Stomach (tissue), 8 donors: ENCODE measurements at regions not wholly inside any gene's neighbourhood (a gene's known extent, or its start where the extent isn't known, plus 50 kb on each side); places are given as distances from the start of the nearest gene placed in this dataset.
"Not testable (repeated sequence)": the region's sequence is repeated elsewhere in the genome, so short reads cannot be mapped to it uniquely, and the experiment has no call there.

ENCODE experiments used
- DNase-seq, 2 donors: peaks; one replicate each; pipeline versions ENCODE4 v3.0.0 to v3.0.0-alpha.2; 2013 to 2019
- H3K27ac ChIP-seq, 5 donors: fragments of 200-600 bp in 4 of 5; sonication (generic) in 4 of 5; one replicate each; pipeline ENCODE4 v1.5.1; 2013 to 2019; ENCODE audit warnings: mild to moderate bottlenecking in 1 of 5, moderate library complexity in 1 of 5
- H3K27me3 ChIP-seq, 3 donors: fragments of 200-600 bp; sonication (generic); one replicate each; pipeline ENCODE4 v1.5.1; 2017 to 2019; ENCODE audit warnings: mixed run types in 1 of 3
- H3K36me3 ChIP-seq, 4 donors: fragments of 200-600 bp; sonication (generic); 1 replicate in 3 of 4; 2 replicates in 1 of 4; pipeline ENCODE4 v1.5.1; 2016 to 2019
- H3K4me1 ChIP-seq, 4 donors: fragments of 200-600 bp; sonication (generic); one replicate each; pipeline ENCODE4 v1.5.1; 2016 to 2019
- H3K4me3 ChIP-seq, 4 donors: fragments of 200-600 bp; sonication (generic) in 3 of 4; one replicate each; pipeline ENCODE4 v1.5.1; 2016 to 2019; ENCODE audit warnings: mild to moderate bottlenecking in 1 of 4
- H3K9me3 ChIP-seq, 4 donors: fragments of 200-600 bp; sonication (generic); one replicate each; pipeline ENCODE4 v1.5.1; 2016 to 2019
- CTCF ChIP-seq, 7 experiments: fragments of 450-650 bp in 4 of 7; fragments of 200-600 bp in 3 of 7; sonication (generic) in 3 of 7; IDR thresholded peaks; one replicate each; pipeline ENCODE4 v1.5.1; 2016 to 2019; ENCODE audit warnings: antibody characterized with exemption in 7 of 7, control low read depth in 2 of 7, mild to moderate bottlenecking in 1 of 7
- EP300 ChIP-seq: sonication (generic); formaldehyde crosslinking; IDR thresholded peaks from one replicate; pipeline ENCODE4 v1.6.1; 2017; ENCODE audit warnings: antibody characterized with exemption
- POLR2A ChIP-seq, 4 donors: fragments of 450-650 bp; IDR thresholded peaks; one replicate each; pipeline ENCODE4 v1.6.1; 2016; ENCODE audit warnings: antibody characterized with exemption in 4 of 4, control low read depth in 2 of 4, mild to moderate bottlenecking in 1 of 4, moderate library complexity in 1 of 4
- POLR2AphosphoS5 ChIP-seq, 3 donors: sonication (generic); formaldehyde crosslinking; IDR thresholded peaks; one replicate each; pipeline ENCODE4 v1.6.1; 2016; ENCODE audit warnings: antibody characterized with exemption in 3 of 3
- WGBS, 5 donors: extraction: QIAGEN DNeasy Blood & Tissue Kit in 3 of 5; methylation state at CpG; one replicate each; pipeline versions ENCODE4 v1.1.5 to v1.1.7; 2013 to 2018; 5-methylcytosine and 5-hydroxymethylcytosine counted together
- intact Hi-C: fragments of 100-400 bp; cut with DNase I; formaldehyde crosslinking; loops from one replicate; pipeline ENCODE4 v1.15.1; 2023; ENCODE audit warnings: low total_unique reads
- donor health status: healthy with polysubstance abuse.
- donor health status: Bipolar disorder and iron deficiency.
- donor health status: healthy.

- no peak overlapping the region for H3K4me3 ChIP-seq
- peaks cover 0 to 13% (median 4%) of the 10 kb centered on the region in 4 donors for H3K9me3 ChIP-seq
- intact Hi-C loops, result no loop called here
- TF ChIP-seq POLR2A (IDR thresholded peaks at IDR 0.05), result no peak
- no peaks in the 10 kb centered on the region for H3K36me3 ChIP-seq
- 73 to 90% (median 85%) methylated on average over 1 of the region's 1 CpG for WGBS, 5 donors
- H3K27ac ChIP-seq, result no peak overlapping the region
- no peak for DNase-seq
- no peaks in the 10 kb centered on the region for H3K4me1 ChIP-seq
- H3K27me3 ChIP-seq, result no peaks in the 10 kb centered on the region
Measured at GRCh38 chr5:91245871-91246270, 137.2 kb downstream of the ARRDC3 start.

GRCh38 chr5:91245074-91245452 lies 138.1 kb downstream of the ARRDC3 start:
- Histone ChIP-seq H3K4me1 (no peaks in the 10 kb centered on the region), H3K27ac (no peak overlapping the region), H3K9me3 (peaks cover 0 to 13% (median under 1%) of the 10 kb centered on the region in 4 donors), H3K4me3 (no peak overlapping the region), H3K36me3 (no peaks in the 10 kb centered on the region), H3K27me3 (no peaks in the 10 kb centered on the region)
- DNase-seq, result no peak
- TF ChIP-seq POLR2A (IDR thresholded peaks at IDR 0.05), result no peak
- intact Hi-C loops, result no loop called here
- WGBS, 5 donors, result 49 to 60% (median 53%) methylated on average over 3 of the region's 3 CpGs

- Histone ChIP-seq H3K36me3 (no peaks in the 10 kb centered on the region), H3K27me3 (no peaks in the 10 kb centered on the region), H3K4me1 (no peaks in the 10 kb centered on the region), H3K4me3 (no peak overlapping the region), H3K27ac (no peak overlapping the region), H3K9me3 (peaks cover 0 to 13% (median 0%) of the 10 kb centered on the region in 4 donors)
- WGBS, 5 donors, result 91 to 95% (median 92%) methylated on average over 6 of the region's 6 CpGs
- DNase-seq, result no peak
- intact Hi-C loops, result no loop called here
- TF ChIP-seq EP300, result no peak
- TF ChIP-seq POLR2AphosphoS5 (IDR thresholded peaks at IDR 0.05), result no peak
- TF ChIP-seq CTCF (IDR thresholded peaks at IDR 0.05), result no peak
Measured at GRCh38 chr5:91244380-91245073, 138.6 kb downstream of the ARRDC3 start.

- Histone ChIP-seq H3K4me3 (no peak overlapping the region), H3K36me3 (no peaks in the 10 kb centered on the region), H3K27ac (no peak overlapping the region), H3K4me1 (no peaks in the 10 kb centered on the region), H3K9me3 (peaks cover 0 to 13% (median 0%) of the 10 kb centered on the region in 4 donors), H3K27me3 (no peaks in the 10 kb centered on the region)
- no peak for TF ChIP-seq POLR2A (IDR thresholded peaks at IDR 0.05)
- no peak for TF ChIP-seq EP300
- no peak for TF ChIP-seq CTCF (IDR thresholded peaks at IDR 0.05)
- intact Hi-C loops, result no loop called here
- no peak for DNase-seq
- WGBS, 5 donors, result 91 to 97% (median 92%) methylated on average over 1 of the region's 1 CpG
Measured at GRCh38 chr5:91243852-91244251, 139.3 kb downstream of the ARRDC3 start.

GRCh38 chr5:91243286-91243685 lies 139.8 kb downstream of the ARRDC3 start:
- Histone ChIP-seq H3K36me3 (no peaks in the 10 kb centered on the region), H3K27ac (no peak overlapping the region), H3K4me1 (no peaks in the 10 kb centered on the region), H3K27me3 (no peaks in the 10 kb centered on the region), H3K9me3 (peaks cover 0 to 13% (median 0%) of the 10 kb centered on the region in 4 donors), H3K4me3 (no peak overlapping the region)
- DNase-seq, result no peak
- intact Hi-C loops, result no loop called here
- no peak for TF ChIP-seq CTCF (IDR thresholded peaks at IDR 0.05)
- TF ChIP-seq POLR2AphosphoS5 (IDR thresholded peaks at IDR 0.05), result no peak
- TF ChIP-seq EP300, result no peak
- no peak for TF ChIP-seq POLR2A (IDR thresholded peaks at IDR 0.05)

GRCh38 chr5:91241460-91241859 lies 141.7 kb downstream of the ARRDC3 start:
- H3K4me1 ChIP-seq, H3K27ac ChIP-seq, H3K4me3 ChIP-seq, H3K36me3 ChIP-seq, DNase-seq, intact Hi-C loops, H3K27me3 ChIP-seq: not testable (repeated sequence)
- H3K9me3 ChIP-seq, result peaks cover 0 to 13% (median 0%) of the 10 kb centered on the region in 4 donors
- whole genome bisulfite sequencing, 5 donors, result 94 to 98% (median 96%) methylated on average over 4 of the region's 4 CpGs
